Endodermal cell (in vitro differentiated cells): ENCODE measurements at regions not wholly inside any gene's neighbourhood (a gene's known extent, or its start where the extent isn't known, plus 50 kb on each side); places are given as distances from the start of the nearest gene placed in this dataset.
A peak's percentile ranks its signal among the peaks of the same experiment; 100 is the strongest.

Source experiments
- DNase-seq: peaks from one replicate; pipeline ENCODE4 v3.0.0-alpha.2; 2017
- H3K27ac ChIP-seq: 2 replicates; pipeline ENCODE4 v1.5.1; 2013; ENCODE audit warnings: mild to moderate bottlenecking, low read depth, low read length, moderate library complexity
- H3K27me3 ChIP-seq: 2 replicates; pipeline ENCODE4 v1.6.1; 2013; ENCODE audit warnings: mild to moderate bottlenecking, low read length, moderate library complexity; ENCODE audit not compliant: insufficient read depth, control insufficient read depth, poor library complexity, severe bottlenecking
- H3K36me3 ChIP-seq: 2 replicates; pipeline ENCODE4 v1.7.0; 2013; ENCODE audit warnings: mild to moderate bottlenecking, low read length, moderate library complexity; ENCODE audit not compliant: control insufficient read depth, insufficient read depth
- H3K4me1 ChIP-seq: one replicate; pipeline ENCODE4 v1.7.0; 2013; ENCODE audit warnings: low read length; ENCODE audit not compliant: control insufficient read depth, insufficient read depth
- H3K4me3 ChIP-seq: 2 replicates; pipeline ENCODE4 v1.5.1; 2013; ENCODE audit warnings: mild to moderate bottlenecking, low read length, moderate library complexity
- H3K9ac ChIP-seq: 2 replicates; pipeline ENCODE4 v1.6.1; 2013; ENCODE audit warnings: mild to moderate bottlenecking, low read length, moderate library complexity; ENCODE audit not compliant: poor library complexity, severe bottlenecking; ENCODE audit errors: extremely low read depth
- H3K9me3 ChIP-seq: 2 replicates; pipeline ENCODE4 v1.6.1; 2013; ENCODE audit warnings: mild to moderate bottlenecking, low read length, moderate library complexity; ENCODE audit not compliant: control insufficient read depth
- H3K27ac Mint-ChIP-seq: 2 replicates; pipeline ENCODE4 v1.8.0; 2020; ENCODE audit warnings: mixed read lengths
- H3K27me3 Mint-ChIP-seq: 2 replicates; pipeline ENCODE4 v1.8.0; 2021; ENCODE audit warnings: mild to moderate bottlenecking, mixed read lengths; ENCODE audit not compliant: insufficient read depth
- H3K36me3 Mint-ChIP-seq: 2 replicates; pipeline ENCODE4 v1.8.0; 2020; ENCODE audit warnings: low read depth, mixed read lengths
- H3K4me1 Mint-ChIP-seq: 2 replicates; pipeline ENCODE4 v1.8.0; 2020; ENCODE audit warnings: mixed read lengths
- H3K4me3 Mint-ChIP-seq: 2 replicates; pipeline ENCODE4 v1.8.0; 2020; ENCODE audit warnings: mild to moderate bottlenecking, moderate library complexity, mixed read lengths
- H3K9me3 Mint-ChIP-seq: 2 replicates; pipeline ENCODE4 v1.8.0; 2020; ENCODE audit warnings: mild to moderate bottlenecking, mixed read lengths
- WGBS, 2 experiments: methylation state at CpG; one replicate each; pipeline versions ENCODE4 v1.1.5 to v1.1.7; 2013; ENCODE audit warnings: missing lambda C conversion rate in 2 of 2, mixed read lengths in 1 of 2; ENCODE audit not compliant: insufficient coverage in 1 of 2, insufficient read length in 1 of 2; 5-methylcytosine and 5-hydroxymethylcytosine counted together
- TF ChIP-seq, protein P1 (sequence below): fragments of 200-600 bp; sonication (generic); conservative IDR thresholded peaks from 2 replicates; pipeline ENCODE4 v1.5.0; 2021; ENCODE audit warnings: antibody characterized with exemption, mild to moderate bottlenecking

DNA sequence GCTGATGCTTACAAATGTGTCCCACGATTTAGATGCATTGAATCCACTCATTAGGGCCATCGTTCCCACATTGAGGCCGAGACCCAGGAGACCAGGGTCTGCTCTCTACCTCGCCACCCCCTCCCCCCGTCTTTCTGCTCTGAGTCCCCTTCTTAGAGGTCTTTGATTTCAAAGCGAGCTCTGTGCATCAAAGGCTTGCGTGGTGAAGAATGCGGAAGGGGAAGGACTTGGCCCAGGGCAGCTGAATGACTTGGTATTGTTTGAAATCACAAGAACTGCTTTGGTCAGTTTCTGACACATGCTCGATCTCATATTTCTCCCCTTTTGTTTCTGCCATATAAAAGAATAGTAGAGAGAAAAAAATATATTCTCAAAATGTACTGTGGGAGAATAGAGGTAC, 78.3 kb upstream of the IRX1 start:
- 36 to 69% methylated on average over 5 to 9 of the region's 9 CpGs for WGBS, 2 experiments

DNA sequence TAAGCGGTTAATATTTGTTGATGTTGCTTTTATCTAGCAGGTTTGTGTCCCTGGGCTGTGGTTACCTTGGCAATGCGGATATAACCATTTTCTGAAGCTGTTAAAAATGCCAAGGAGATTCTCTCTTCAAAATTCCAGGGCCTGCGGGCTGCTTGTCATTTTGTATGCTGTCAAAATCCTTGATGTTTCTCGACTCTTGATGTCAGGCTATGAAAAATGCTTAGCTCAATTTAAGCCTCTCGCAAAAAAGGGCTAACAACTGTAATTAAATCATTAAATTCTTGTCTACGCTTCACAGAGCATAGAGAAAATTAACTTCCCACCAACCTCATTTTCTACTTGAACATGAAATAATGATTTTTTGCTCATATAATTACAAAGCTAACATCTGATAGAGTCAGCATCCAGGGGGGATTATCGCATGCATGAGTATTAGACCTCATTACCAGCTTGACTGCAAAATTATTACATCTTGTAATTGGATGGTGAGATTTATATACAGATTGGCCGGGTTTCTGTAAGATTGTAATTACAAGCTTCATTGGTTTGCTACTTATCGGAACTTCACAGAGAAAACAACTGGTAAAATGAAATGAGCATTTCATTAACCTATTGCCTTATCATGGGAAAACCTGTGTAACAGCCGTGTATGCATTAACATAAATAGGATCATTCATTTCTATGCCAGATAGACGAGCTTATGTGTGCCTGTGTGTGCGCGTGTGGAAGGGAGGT, 83.1 kb upstream of the IRX1 start:
- Histone ChIP-seq H3K27ac (no peak overlapping the region), H3K27me3 (no peaks in the 10 kb centered on the region), H3K4me3 (no peak overlapping the region), H3K36me3 (no peaks in the 10 kb centered on the region), H3K9me3 (peaks cover 10% of the 10 kb centered on the region), H3K4me1 (no peaks in the 10 kb centered on the region), H3K9ac (no peak overlapping the region)
- no peak for DNase-seq
- H3K9me3 Mint-ChIP-seq = peaks cover 22% of the 10 kb centered on the region
- H3K4me1 Mint-ChIP-seq = peaks cover 2% of the 10 kb centered on the region
- H3K27ac Mint-ChIP-seq = no peak overlapping the region
- H3K4me3 Mint-ChIP-seq = no peak overlapping the region
- H3K27me3 Mint-ChIP-seq = peaks cover 6% of the 10 kb centered on the region
- WGBS, 2 experiments = 94% methylated on average over 6 to 13 of the region's 13 CpGs
- TF ChIP-seq, protein P1, sequence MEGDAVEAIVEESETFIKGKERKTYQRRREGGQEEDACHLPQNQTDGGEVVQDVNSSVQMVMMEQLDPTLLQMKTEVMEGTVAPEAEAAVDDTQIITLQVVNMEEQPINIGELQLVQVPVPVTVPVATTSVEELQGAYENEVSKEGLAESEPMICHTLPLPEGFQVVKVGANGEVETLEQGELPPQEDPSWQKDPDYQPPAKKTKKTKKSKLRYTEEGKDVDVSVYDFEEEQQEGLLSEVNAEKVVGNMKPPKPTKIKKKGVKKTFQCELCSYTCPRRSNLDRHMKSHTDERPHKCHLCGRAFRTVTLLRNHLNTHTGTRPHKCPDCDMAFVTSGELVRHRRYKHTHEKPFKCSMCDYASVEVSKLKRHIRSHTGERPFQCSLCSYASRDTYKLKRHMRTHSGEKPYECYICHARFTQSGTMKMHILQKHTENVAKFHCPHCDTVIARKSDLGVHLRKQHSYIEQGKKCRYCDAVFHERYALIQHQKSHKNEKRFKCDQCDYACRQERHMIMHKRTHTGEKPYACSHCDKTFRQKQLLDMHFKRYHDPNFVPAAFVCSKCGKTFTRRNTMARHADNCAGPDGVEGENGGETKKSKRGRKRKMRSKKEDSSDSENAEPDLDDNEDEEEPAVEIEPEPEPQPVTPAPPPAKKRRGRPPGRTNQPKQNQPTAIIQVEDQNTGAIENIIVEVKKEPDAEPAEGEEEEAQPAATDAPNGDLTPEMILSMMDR = no peak
- H3K36me3 Mint-ChIP-seq = peaks cover 2% of the 10 kb centered on the region

More for the DNA sequence above, 78.3 kb upstream of the IRX1 start:
- Mint-ChIP-seq H3K36me3 (no peaks in the 10 kb centered on the region), H3K9me3 (no peaks in the 10 kb centered on the region), H3K27ac (no peak overlapping the region), H3K4me1 (no peaks in the 10 kb centered on the region), H3K27me3 (peaks cover 6% of the 10 kb centered on the region), H3K4me3 (no peak overlapping the region)
- no peaks in the 10 kb centered on the region for H3K27me3 ChIP-seq
- no peaks in the 10 kb centered on the region for H3K4me1 ChIP-seq
- no peak overlapping the region for H3K9ac ChIP-seq
- H3K9me3 ChIP-seq = no peaks in the 10 kb centered on the region
- peak overlapping the region; percentile 27 for H3K27ac ChIP-seq
- TF ChIP-seq, protein P1 = no peak
- no peak for DNase-seq
- no peak overlapping the region for H3K4me3 ChIP-seq
- no peaks in the 10 kb centered on the region for H3K36me3 ChIP-seq

DNA sequence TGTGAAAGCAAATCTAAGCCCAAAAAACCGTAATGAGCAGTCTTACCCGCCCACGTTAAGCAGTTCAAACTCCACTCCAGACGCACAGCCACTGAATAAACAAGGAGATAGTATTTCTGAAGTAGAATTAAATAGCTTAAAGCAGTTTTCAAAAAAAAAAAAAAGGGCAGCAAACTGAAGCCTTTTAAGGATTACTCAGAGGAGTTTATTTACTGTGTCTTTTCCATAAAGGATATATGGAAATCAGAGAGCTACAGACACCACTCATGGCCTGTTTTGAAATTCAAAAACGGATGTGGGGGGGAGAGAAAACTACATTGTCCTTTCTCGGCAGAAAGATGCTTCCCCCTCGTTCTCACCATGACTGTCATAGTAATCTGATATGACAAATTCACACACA, 83.7 kb upstream of the IRX1 start:
- peaks cover 2% of the 10 kb centered on the region for H3K36me3 Mint-ChIP-seq
- peaks cover 6% of the 10 kb centered on the region for H3K27me3 Mint-ChIP-seq
- peaks cover 22% of the 10 kb centered on the region for H3K9me3 Mint-ChIP-seq
- DNase-seq = no peak
- H3K27me3 ChIP-seq = no peaks in the 10 kb centered on the region
- no peak overlapping the region for H3K27ac ChIP-seq
- TF ChIP-seq, protein P1 = no peak
- H3K9me3 ChIP-seq = peaks cover 10% of the 10 kb centered on the region
- H3K36me3 ChIP-seq = no peaks in the 10 kb centered on the region
- WGBS, 2 experiments = 78 to 80% methylated on average over 3 to 5 of the region's 7 CpGs
- no peak overlapping the region for H3K4me3 ChIP-seq
- H3K4me3 Mint-ChIP-seq = no peak overlapping the region
- H3K27ac Mint-ChIP-seq = no peak overlapping the region
- peaks cover 2% of the 10 kb centered on the region for H3K4me1 Mint-ChIP-seq
- no peaks in the 10 kb centered on the region for H3K4me1 ChIP-seq
- no peak overlapping the region for H3K9ac ChIP-seq
